EH (cell line): ENCODE measurements at regions not wholly inside any gene's neighbourhood (a gene's known extent, or its start where the extent isn't known, plus 50 kb on each side); places are given as distances from the start of the nearest gene placed in this dataset.

Experiments
- DNase-seq: peaks from one replicate; pipeline ENCODE4 v3.0.0-alpha.2; 2015; ENCODE audit warnings: low read depth

GRCh38 chr11:116642481-116642880 is 130.3 kb downstream of the BUD13 start:
- DNase-seq, result no peak

DNA sequence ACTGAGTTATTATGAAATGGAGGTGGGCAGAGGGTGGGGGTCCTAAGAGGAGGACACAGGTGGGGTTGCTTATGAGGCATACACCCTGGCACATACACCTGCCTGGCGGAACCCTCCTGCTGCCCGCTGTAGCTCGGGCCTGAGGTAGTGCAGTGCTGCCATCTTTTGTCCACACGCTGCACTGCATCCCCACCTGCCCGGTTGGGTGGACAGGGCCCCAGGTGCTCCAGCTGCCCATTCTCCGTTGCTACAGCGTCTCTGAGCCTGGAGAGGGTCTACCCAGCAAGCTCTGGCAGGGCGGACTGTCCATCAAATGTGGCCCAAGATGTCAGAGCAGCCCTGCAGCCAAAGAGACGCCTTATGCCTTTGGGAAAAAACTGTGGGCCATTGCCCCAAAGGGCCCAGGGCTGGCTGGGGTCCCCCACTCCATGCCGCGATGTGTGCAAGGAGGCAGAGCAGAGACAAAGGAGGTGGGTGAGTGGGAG is 131.2 kb downstream of the BUD13 start:
- DNase-seq, result peak; percentile 20

DNA sequence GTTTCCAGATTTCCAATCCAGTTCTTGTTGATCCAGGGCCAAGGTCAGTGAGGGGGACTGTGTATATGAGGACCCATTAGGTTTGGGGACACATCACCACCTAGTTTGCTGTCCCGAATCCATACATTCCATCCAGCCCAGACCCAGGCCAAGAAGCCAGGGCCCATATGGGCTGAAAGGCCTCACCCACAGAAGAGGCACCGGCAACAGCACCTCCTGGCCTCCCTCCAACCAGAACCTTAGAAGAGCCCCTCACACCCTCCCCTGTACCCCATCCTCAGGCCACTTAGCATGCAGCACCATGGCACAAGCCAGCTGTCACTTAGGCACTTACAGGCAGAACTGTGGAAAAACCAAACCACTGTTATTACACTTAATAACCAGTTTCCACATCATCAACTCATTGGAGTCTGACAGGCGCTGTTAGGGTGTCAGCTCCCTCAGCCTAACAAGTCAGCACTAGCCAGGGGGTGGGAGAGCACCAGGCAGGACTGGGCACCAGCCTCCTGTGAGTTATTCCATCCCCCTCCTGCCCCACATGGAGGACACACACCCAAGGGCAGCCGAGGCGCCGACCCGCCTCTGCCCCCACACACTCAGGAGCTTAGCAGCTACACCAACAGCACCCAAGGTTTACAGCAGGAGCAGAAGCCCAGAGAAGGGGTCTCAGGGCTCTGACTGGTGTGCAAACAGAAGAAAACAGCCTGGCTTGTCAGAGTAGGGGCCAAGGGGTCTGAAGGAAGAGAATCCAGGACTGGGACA is 132.0 kb downstream of the BUD13 start:
- DNase-seq, result no peak

- DNase-seq, result no peak
Measured at GRCh38 chr11:116638463-116638862, 134.3 kb downstream of the BUD13 start.

DNA sequence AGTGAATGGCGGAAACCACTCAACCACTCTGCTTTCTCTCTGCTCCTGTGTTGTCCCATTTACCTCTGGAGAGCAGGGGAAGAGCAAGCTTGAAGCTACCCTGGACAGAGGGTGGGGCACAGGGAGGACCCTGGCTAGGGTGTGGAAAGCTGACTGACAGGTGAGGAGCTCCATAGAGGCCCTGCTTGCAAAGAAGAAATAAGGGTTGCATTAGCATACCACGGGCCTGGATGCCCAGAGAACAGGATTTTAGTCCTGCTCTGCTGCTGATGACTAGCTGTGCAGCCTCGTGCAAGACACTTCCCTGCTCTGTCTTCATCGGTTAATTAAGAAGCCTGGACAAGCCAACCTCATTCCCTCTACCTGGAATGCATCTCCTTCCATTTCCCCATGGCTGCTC is 135.0 kb downstream of the BUD13 start:
- no peak for DNase-seq

GRCh38 chr11:116636341-116636929 is 136.4 kb downstream of the BUD13 start:
- no peak for DNase-seq

DNA sequence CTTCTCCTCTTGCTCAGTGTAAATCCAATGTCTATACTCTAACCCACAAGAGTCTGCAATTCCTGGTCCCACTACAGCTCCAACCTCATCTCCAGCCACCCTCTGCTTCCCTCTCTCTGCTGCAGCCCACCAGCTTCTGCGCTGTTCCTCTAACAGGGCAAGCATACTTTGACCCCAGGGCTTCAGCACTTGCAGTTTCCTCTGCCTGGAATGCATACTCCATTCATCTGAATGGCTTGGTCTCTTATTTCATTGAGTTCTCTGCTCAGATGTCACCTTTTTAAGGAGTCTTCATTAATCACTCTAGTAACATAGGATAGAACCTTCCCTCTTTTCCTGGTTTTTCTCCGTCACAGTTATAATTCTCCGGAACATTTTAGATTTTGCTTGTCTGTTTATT is 141.6 kb downstream of the BUD13 start:
- no peak for DNase-seq

DNA sequence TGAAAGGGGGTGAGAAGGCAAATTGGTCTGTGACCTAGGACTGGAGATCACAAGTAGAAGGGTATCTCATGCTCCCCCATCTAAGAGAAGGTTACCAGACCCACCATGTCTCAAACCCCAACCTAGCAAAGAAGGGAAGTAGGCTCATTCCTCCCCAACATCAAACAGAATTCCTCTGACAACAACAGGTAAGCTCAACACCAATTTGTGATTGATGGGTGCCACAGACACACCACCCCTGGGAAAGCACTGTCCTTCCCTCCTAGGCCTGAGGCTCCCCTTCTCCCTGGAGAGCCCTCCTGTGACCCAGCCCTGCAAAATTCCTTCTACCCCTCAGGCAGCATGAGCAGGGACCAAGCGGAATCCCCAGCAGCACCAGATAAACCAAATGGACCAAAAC is 154.3 kb downstream of the BUD13 start:
- DNase-seq, result no peak

GRCh38 chr11:116615211-116615865 is 157.4 kb downstream of the BUD13 start:
- no peak for DNase-seq

- DNase-seq, result no peak
Measured at GRCh38 chr11:116614306-116615210, 158.2 kb downstream of the BUD13 start.

- no peak for DNase-seq
Measured at GRCh38 chr11:116613206-116613875, 159.4 kb downstream of the BUD13 start.

DNA sequence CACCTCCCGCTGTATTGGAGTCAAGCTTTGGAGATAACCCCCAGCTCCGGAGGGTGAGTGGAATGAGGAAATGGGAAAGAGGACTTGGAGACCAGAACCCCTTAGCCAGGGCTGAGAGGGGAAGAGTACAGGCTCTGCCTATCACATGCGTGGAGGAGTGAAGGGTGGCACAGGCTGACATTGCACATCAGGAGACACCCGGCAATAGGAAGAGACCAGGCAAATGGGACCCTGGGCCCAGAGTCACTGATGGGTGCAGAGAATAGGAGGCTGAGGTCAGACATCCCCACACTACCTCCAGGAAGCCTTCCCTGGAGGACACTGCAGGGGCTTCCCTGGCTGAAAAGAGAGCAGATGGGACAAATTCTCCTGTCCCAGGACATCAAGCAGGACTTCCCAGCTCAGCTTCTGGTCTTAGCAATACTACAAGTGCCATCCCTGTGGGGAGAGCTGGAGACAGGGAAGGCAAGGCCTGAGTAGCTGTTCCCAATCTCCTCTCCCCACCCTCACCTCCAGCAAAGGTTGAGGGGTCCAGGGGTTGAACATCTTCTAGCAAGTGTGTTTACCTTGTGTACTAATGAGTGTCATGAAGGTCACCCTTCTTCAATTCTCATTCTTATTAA is 160.7 kb downstream of the BUD13 start:
- no peak for DNase-seq

GRCh38 chr11:116610190-116610589 is 162.6 kb downstream of the BUD13 start:
- no peak for DNase-seq

DNA sequence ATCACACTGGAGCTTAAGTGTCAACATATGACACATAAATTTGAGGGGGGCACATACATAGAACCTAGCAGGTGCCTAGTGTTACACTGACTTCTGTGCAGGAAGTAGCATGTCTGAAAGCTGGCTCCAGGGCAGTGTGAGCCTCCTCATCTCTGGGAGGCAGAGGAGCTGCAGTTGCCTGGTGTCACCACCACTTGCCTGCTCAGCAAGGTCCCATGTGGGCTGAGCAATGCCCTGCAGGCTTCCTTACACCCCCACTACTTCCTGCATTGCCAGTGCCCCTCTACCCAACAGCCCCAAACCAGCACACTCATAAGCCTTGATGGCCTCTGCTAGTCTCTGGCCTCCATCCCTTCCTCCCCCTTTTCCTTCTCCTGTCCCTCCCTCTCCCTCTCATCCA is 165.8 kb downstream of the BUD13 start:
- DNase-seq, result no peak

GRCh38 chr11:116605543-116606459 is 167.0 kb downstream of the BUD13 start:
- peak; percentile 35 for DNase-seq

GRCh38 chr11:116603728-116604323 is 169.0 kb downstream of the BUD13 start:
- DNase-seq, result no peak

DNA sequence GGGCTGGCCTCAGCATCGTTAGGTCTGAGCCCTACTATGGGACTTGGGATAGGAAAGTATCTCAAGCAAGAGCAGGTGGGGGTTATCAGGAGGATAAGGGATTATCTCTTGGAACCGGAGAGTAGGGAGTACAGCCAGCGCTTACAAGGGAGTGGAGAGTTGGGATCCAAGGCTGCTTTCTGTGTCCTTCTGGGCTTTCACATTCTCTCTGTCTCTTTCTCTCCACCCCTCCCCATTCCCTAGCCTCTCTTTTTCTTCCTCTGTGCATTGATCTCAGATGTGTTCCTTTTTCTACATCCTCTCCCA is 170.2 kb downstream of the BUD13 start:
- DNase-seq, result no peak

DNA sequence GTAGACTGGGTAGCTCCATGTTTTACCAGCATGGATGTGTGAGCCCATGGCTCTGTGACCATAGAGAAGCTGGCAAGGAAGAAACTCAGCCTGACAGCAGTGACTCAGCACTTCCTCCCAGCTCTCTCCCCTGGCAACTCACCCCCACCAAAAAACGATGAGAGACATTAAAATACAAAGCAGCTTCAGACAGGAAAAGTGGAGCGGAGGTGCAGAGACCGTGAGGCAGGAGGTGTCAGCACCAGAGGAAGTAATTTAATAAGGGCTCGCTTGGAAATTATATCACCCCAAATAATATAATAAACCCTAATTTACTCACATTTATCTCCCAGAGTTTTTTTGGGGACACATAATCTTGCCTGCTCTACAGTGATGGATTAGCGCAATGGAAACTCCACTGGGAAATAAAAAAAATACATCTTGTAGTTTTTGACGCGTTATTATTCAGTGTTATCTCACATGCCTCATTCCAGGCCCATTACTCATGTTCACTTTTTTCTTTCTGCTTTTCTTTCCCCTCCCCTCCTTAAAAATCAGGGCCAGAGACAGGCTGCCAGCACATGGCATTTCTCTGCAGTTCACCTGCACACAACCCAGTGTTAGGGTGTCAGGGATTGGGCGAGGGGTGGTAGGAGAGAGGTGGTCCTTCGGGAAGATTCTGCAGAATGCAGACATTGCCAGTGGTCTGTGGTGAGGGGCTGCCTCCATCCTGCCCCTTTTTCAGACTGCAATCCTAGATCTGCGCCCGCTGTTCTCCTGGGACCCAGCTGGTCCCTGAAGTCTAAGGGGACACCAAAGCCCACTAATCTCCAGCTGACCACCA is 170.8 kb downstream of the BUD13 start:
- DNase-seq, result peak; percentile 25

- peak; percentile 12 for DNase-seq
Measured at GRCh38 chr11:116600930-116601329, 171.9 kb downstream of the BUD13 start.
